ENCODE measurements at regions not wholly inside any gene's neighbourhood (a gene's known extent, or its start where the extent isn't known, plus 50 kb on each side); places are given as distances from the start of the nearest gene placed in this dataset.

GRCh38 chr10:111545861-111546605, 469.2 kb downstream of the ADRA2A start:
- Histone ChIP-seq H3K4me1 (ENCODE audit: control insufficient read depth in 1 of 2, low read depth in 2 of 2) (no peaks in the 10 kb centered on the region), H3K27ac (no peak overlapping the region), H3K27me3 (replicated peaks; ENCODE audit: insufficient read depth) (no peaks in the 10 kb centered on the region), H3K4me3 (no peak overlapping the region), H3K9me3 (no peaks in the 10 kb centered on the region), H3K36me3 (no peaks in the 10 kb centered on the region)
- no peak for ATAC-seq (ENCODE audit: insufficient number of reproducible peaks, low FRiP score, low read depth)
- TF ChIP-seq, protein P1, sequence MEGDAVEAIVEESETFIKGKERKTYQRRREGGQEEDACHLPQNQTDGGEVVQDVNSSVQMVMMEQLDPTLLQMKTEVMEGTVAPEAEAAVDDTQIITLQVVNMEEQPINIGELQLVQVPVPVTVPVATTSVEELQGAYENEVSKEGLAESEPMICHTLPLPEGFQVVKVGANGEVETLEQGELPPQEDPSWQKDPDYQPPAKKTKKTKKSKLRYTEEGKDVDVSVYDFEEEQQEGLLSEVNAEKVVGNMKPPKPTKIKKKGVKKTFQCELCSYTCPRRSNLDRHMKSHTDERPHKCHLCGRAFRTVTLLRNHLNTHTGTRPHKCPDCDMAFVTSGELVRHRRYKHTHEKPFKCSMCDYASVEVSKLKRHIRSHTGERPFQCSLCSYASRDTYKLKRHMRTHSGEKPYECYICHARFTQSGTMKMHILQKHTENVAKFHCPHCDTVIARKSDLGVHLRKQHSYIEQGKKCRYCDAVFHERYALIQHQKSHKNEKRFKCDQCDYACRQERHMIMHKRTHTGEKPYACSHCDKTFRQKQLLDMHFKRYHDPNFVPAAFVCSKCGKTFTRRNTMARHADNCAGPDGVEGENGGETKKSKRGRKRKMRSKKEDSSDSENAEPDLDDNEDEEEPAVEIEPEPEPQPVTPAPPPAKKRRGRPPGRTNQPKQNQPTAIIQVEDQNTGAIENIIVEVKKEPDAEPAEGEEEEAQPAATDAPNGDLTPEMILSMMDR (IDR thresholded peaks at IDR 0.05): no peak
- no peak for DNase-seq (ENCODE audit: low spot score)

DNA sequence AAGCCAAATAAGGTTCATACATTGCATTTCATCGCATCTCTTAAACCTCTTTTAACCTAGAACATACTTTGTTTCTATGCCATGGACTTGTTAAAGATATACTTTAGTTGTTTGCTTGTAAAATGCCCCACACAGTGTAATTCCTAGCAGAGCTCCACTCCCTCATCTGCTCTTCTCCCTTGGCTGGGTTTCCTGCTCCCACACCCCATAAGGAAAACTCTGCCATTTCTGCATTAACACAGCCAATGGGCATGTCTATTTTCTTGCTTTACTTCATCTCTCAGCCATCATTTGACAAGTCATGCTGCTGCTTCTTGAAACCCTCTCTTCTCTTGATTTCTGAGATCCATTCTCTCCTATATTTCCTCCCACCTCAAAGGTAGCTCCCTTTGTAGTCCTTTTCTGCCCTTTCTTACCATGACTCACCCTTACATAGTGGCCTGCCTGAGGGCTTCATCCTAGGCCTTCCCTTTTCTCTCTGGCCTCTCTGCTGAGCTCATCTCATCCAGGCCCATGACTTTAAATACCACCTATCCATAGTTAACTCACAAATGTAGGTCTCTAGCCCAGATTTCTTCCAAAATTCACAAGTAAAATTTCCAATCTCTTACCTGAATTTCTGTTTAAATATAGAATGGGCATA, 471.4 kb downstream of the ADRA2A start:
- Histone ChIP-seq H3K36me3 (no peaks in the 10 kb centered on the region), H3K9me3 (no peaks in the 10 kb centered on the region), H3K4me1 (ENCODE audit: control insufficient read depth in 1 of 2, low read depth in 2 of 2) (no peaks in the 10 kb centered on the region), H3K4me3 (no peak overlapping the region), H3K27me3 (replicated peaks; ENCODE audit: insufficient read depth) (no peaks in the 10 kb centered on the region), H3K27ac (no peak overlapping the region)
- no peak for DNase-seq (ENCODE audit: low spot score)
- TF ChIP-seq, protein P1 (IDR thresholded peaks at IDR 0.05): no peak
- no peak for ATAC-seq (ENCODE audit: insufficient number of reproducible peaks, low FRiP score, low read depth)

GRCh38 chr10:111551001-111551400, 474.2 kb downstream of the ADRA2A start:
- no peaks in the 10 kb centered on the region for H3K27me3 ChIP-seq (replicated peaks; ENCODE audit: insufficient read depth)
- DNase-seq (ENCODE audit: low spot score) (no peak), ATAC-seq (ENCODE audit: insufficient number of reproducible peaks, low FRiP score, low read depth) (no peak)
- H3K27ac ChIP-seq: no peak overlapping the region
- no peaks in the 10 kb centered on the region for H3K9me3 ChIP-seq
- H3K4me1 ChIP-seq (ENCODE audit: control insufficient read depth in 1 of 2, low read depth in 2 of 2): no peaks in the 10 kb centered on the region
- H3K36me3 ChIP-seq: no peaks in the 10 kb centered on the region
- no peak overlapping the region for H3K4me3 ChIP-seq
- TF ChIP-seq, protein P1 (IDR thresholded peaks at IDR 0.05): no peak

DNA sequence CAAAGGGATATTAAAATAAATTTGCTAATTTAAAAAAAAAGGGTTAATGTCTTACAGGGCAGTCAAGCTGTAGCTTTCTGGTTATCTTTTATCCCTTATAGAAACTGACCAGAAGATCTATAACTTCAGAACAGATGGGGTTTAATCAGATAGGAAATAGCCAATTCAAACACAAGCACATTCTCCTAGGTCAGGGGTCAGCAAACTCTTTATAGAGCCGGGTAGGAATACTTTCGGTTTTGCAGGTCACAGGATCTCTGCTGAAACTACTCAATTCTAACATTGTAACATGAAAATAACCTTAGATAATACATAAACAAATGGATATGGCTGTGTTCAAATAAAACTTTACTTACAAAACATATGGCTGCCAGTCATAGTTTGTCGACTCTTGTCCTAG, 479.8 kb downstream of the ADRA2A start:
- no peaks in the 10 kb centered on the region for H3K36me3 ChIP-seq
- TF ChIP-seq, protein P1 (IDR thresholded peaks at IDR 0.05): no peak
- no peak for ATAC-seq (ENCODE audit: insufficient number of reproducible peaks, low FRiP score, low read depth)
- DNase-seq (ENCODE audit: low spot score): no peak
- H3K27me3 ChIP-seq (replicated peaks; ENCODE audit: insufficient read depth): no peaks in the 10 kb centered on the region
- H3K27ac ChIP-seq: no peak overlapping the region
- no peaks in the 10 kb centered on the region for H3K4me1 ChIP-seq (ENCODE audit: control insufficient read depth in 1 of 2, low read depth in 2 of 2)
- H3K9me3 ChIP-seq: no peaks in the 10 kb centered on the region
- no peak overlapping the region for H3K4me3 ChIP-seq

- H3K36me3 ChIP-seq: no peaks in the 10 kb centered on the region
- no peaks in the 10 kb centered on the region for H3K9me3 ChIP-seq
- ATAC-seq (ENCODE audit: insufficient number of reproducible peaks, low FRiP score, low read depth) (no peak), DNase-seq (ENCODE audit: low spot score) (no peak)
- H3K27ac ChIP-seq: no peak overlapping the region
- H3K4me1 ChIP-seq (ENCODE audit: control insufficient read depth in 1 of 2, low read depth in 2 of 2): no peaks in the 10 kb centered on the region
- no peaks in the 10 kb centered on the region for H3K27me3 ChIP-seq (replicated peaks; ENCODE audit: insufficient read depth)
- TF ChIP-seq, protein P1 (IDR thresholded peaks at IDR 0.05): no peak
- H3K4me3 ChIP-seq: no peak overlapping the region
Measured at GRCh38 chr10:111558211-111558610, 481.4 kb downstream of the ADRA2A start.
